ENCODE measurements at regions not wholly inside any gene's neighbourhood (a gene's known extent, or its start where the extent isn't known, plus 50 kb on each side); places are given as distances from the start of the nearest gene placed in this dataset.

DNA sequence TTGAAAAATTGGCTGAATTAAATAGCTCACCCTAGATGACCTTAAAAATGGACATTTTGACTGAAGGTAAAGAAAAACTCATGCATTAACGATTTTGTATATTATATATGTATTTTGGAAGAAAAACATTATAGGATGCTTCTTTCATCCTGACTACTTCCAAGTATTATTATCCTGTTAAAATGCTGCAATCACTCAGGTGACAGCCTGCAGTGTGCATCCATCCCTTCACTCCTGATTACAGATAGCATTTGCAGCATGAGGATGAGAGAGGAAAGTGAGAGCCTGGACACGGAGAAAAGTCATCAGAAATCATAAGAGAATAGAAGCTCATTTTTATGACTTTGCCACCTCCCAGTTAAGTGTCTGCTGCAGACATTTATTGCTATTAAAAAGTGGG lies 1055.6 kb downstream of the PCDH17 start:
- Histone ChIP-seq H3K36me3 (replicated peaks in 1 of 2; ENCODE audit: control insufficient read depth in 1 of 2, insufficient read depth in 2 of 2, low read length in 1 of 2) (no peaks in the 10 kb centered on the region), H2AFZ (ENCODE audit: low read depth) (no peak overlapping the region), H3K4me1 (ENCODE audit: control insufficient read depth in 1 of 2, insufficient read depth in 2 of 2, low read depth in 1 of 2, low read length in 1 of 2) (no peaks in the 10 kb centered on the region), H3K27me3 (ENCODE audit: insufficient read depth) (no peaks in the 10 kb centered on the region), H3K79me2 (ENCODE audit: insufficient read depth) (no peaks in the 10 kb centered on the region), H3K27ac (ENCODE audit: low read depth in 2 of 2, low read length in 1 of 2) (no peak overlapping the region), H3K4me3 (ENCODE audit: low read depth in 2 of 2, low read length in 1 of 2) (no peak overlapping the region), H3F3A (replicated peaks; ENCODE audit: insufficient read depth) (no peaks in the 10 kb centered on the region), H3K4me2 (no peak overlapping the region), H3K9ac (no peak overlapping the region), H4K20me1 (ENCODE audit: insufficient read depth) (no peaks in the 10 kb centered on the region), H3K9me3 (no peaks in the 10 kb centered on the region), H3K9me2 (no peaks in the 10 kb centered on the region)
- peak; percentile 9 for DNase-seq
- ChIA-PET CTCF (no interaction called here), POLR2A (no interaction called here)
- 19% methylated on average over 2 of the region's 2 CpGs for WGBS (ENCODE audit: low lambda C conversion rate)
- peak; percentile 34; the same call in 1 of the 2 replicates for TF ChIP-seq GATA2 (CRISPR knock-in tag; IDR thresholded peaks at IDR 0.05)
- no peak for TF ChIP-seq ZBTB33 (IDR thresholded peaks at IDR 0.05; ENCODE audit: borderline replicate concordance, low read depth)

GRCh38 chr13:58698531-58698930 lies 1067.0 kb downstream of the PCDH17 start:
- DNase-seq = no peak
- Histone ChIP-seq H3K9me2 (no peaks in the 10 kb centered on the region), H3K4me2 (no peak overlapping the region), H2AFZ (ENCODE audit: low read depth) (no peak overlapping the region), H3K9me3 (no peaks in the 10 kb centered on the region), H3K36me3 (replicated peaks in 1 of 2; ENCODE audit: control insufficient read depth in 1 of 2, insufficient read depth in 2 of 2, low read length in 1 of 2) (no peaks in the 10 kb centered on the region), H3K4me3 (ENCODE audit: low read depth in 2 of 2, low read length in 1 of 2) (no peak overlapping the region), H3F3A (replicated peaks; ENCODE audit: insufficient read depth) (no peaks in the 10 kb centered on the region), H3K4me1 (ENCODE audit: control insufficient read depth in 1 of 2, insufficient read depth in 2 of 2, low read depth in 1 of 2, low read length in 1 of 2) (no peaks in the 10 kb centered on the region), H4K20me1 (ENCODE audit: insufficient read depth) (no peaks in the 10 kb centered on the region), H3K79me2 (ENCODE audit: insufficient read depth) (no peaks in the 10 kb centered on the region), H3K9ac (no peak overlapping the region), H3K27me3 (ENCODE audit: insufficient read depth) (no peaks in the 10 kb centered on the region), H3K27ac (ENCODE audit: low read depth in 2 of 2, low read length in 1 of 2) (no peak overlapping the region)
- ChIA-PET POLR2A (no interaction called here), CTCF (no interaction called here)
- no peak for TF ChIP-seq GATA2 (CRISPR knock-in tag; IDR thresholded peaks at IDR 0.05)
- no peak for TF ChIP-seq RXRA (IDR thresholded peaks at IDR 0.05; ENCODE audit: borderline replicate concordance, low read depth)

DNA sequence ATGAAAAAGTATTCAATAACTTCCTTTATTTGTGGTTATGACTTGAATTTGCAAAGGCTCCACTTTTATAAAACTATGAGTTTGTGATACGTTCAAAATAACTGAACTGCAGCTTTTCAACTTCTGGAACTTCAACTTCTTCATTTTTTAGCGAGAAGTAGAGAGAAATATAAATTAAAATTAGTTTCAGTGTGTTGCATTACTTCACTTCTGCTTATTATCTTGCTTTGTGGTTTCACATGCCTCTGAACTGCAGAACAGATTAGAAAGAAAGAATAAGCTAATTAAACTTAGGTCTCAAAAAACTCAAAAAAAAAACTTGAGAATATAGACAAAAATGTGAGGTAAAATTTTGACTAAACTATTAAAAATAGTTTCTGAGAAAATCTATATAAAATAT lies 1073.4 kb downstream of the PCDH17 start:
- H2AFZ ChIP-seq (ENCODE audit: low read depth) = no peak overlapping the region
- no peaks in the 10 kb centered on the region for H3K9me2 ChIP-seq
- H3F3A ChIP-seq (replicated peaks; ENCODE audit: insufficient read depth) = no peaks in the 10 kb centered on the region
- no peaks in the 10 kb centered on the region for H3K79me2 ChIP-seq (ENCODE audit: insufficient read depth)
- TF ChIP-seq, protein P1, sequence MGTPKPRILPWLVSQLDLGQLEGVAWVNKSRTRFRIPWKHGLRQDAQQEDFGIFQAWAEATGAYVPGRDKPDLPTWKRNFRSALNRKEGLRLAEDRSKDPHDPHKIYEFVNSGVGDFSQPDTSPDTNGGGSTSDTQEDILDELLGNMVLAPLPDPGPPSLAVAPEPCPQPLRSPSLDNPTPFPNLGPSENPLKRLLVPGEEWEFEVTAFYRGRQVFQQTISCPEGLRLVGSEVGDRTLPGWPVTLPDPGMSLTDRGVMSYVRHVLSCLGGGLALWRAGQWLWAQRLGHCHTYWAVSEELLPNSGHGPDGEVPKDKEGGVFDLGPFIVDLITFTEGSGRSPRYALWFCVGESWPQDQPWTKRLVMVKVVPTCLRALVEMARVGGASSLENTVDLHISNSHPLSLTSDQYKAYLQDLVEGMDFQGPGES (IDR thresholded peaks at IDR 0.05; ENCODE audit: low read depth, low read length) = no peak
- TF ChIP-seq JUND (IDR thresholded peaks at IDR 0.05) = no peak
- no peak for TF ChIP-seq EZH2phosphoT487 (IDR thresholded peaks at IDR 0.05; ENCODE audit: borderline replicate concordance, low read depth)
- TF ChIP-seq GATA2 (CRISPR knock-in tag; IDR thresholded peaks at IDR 0.05) = no peak
- no peak for TF ChIP-seq FOXJ3 (CRISPR knock-in tag; IDR thresholded peaks at IDR 0.05)
- TF ChIP-seq RFX5 (IDR thresholded peaks at IDR 0.05; ENCODE audit: low read length) = no peak
- TF ChIP-seq RCOR1 (IDR thresholded peaks at IDR 0.05; ENCODE audit: low read length) = no peak
- no peak for TF ChIP-seq GABPA (IDR thresholded peaks at IDR 0.05; ENCODE audit: low read depth)
- no peak for TF ChIP-seq YY1 (IDR thresholded peaks at IDR 0.05; ENCODE audit: low read depth)
- TF ChIP-seq TCF12 (IDR thresholded peaks at IDR 0.05) = no peak
- H3K4me3 ChIP-seq (ENCODE audit: low read depth in 2 of 2, low read length in 1 of 2) = no peak overlapping the region
- H3K4me2 ChIP-seq = no peak overlapping the region
- no peaks in the 10 kb centered on the region for H3K9me3 ChIP-seq
- H3K36me3 ChIP-seq (replicated peaks in 1 of 2; ENCODE audit: control insufficient read depth in 1 of 2, insufficient read depth in 2 of 2, low read length in 1 of 2) = no peaks in the 10 kb centered on the region
- H3K4me1 ChIP-seq (ENCODE audit: control insufficient read depth in 1 of 2, insufficient read depth in 2 of 2, low read depth in 1 of 2, low read length in 1 of 2) = no peaks in the 10 kb centered on the region
- no peaks in the 10 kb centered on the region for H3K27me3 ChIP-seq (ENCODE audit: insufficient read depth)
- no peak for DNase-seq
- no peak overlapping the region for H3K27ac ChIP-seq (ENCODE audit: low read depth in 2 of 2, low read length in 1 of 2)
- CTCF ChIA-PET = interaction anchor here (0.7 kb wide), 1 partner anchor 1018 kb away, joined by 3 read pairs; no protein-coding TSS in a partner anchor
- POLR2A ChIA-PET = no interaction called here
- no peaks in the 10 kb centered on the region for H4K20me1 ChIP-seq (ENCODE audit: insufficient read depth)
- no peak overlapping the region for H3K9ac ChIP-seq
- WGBS (ENCODE audit: low lambda C conversion rate) = 14% methylated on average over 2 of the region's 2 CpGs
